CD4-positive, alpha-beta T cell treated with Interleukin-2 at 100 ng/mL for 4 hours (primary cell): ENCODE measurements at regions not wholly inside any gene's neighbourhood (a gene's known extent, or its start where the extent isn't known, plus 50 kb on each side); places are given as distances from the start of the nearest gene placed in this dataset.
"Not testable (repeated sequence)": the region's sequence is repeated elsewhere in the genome, so short reads cannot be mapped to it uniquely, and the experiment has no call there.

Experiments used
- DNase-seq: peaks from one replicate; pipeline ENCODE4 v3.0.0-alpha.2; 2020; ENCODE audit warnings: low spot score

GRCh38 chr6:169101036-169101805 is 152.4 kb downstream of the THBS2 start:
- no peak for DNase-seq

- DNase-seq, result no peak
These were observed 154.0 kb downstream of the THBS2 start for GRCh38 chr6:169099411-169100202.

GRCh38 chr6:169098651-169099050 is 155.0 kb downstream of the THBS2 start:
- not testable (repeated sequence) for DNase-seq

DNA sequence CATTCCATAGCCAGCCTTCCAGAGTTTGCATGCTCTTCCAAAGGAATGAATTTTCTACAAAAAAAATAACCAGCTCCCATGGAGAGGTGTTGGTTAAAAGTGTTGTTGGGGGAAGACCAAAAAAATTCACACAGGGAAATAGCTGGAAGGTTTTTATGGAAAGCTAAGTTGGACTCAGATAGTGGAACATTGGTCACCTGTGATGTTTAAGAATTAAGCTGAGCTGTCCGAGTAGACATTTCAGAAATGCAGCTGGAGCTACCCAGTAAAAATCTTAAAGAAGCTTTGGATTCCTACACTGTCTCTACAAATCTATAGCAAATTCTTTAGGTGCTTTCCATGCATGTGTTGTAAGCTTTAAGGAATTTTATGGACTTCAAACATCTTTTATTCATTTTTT is 155.5 kb downstream of the THBS2 start:
- no peak for DNase-seq

DNA sequence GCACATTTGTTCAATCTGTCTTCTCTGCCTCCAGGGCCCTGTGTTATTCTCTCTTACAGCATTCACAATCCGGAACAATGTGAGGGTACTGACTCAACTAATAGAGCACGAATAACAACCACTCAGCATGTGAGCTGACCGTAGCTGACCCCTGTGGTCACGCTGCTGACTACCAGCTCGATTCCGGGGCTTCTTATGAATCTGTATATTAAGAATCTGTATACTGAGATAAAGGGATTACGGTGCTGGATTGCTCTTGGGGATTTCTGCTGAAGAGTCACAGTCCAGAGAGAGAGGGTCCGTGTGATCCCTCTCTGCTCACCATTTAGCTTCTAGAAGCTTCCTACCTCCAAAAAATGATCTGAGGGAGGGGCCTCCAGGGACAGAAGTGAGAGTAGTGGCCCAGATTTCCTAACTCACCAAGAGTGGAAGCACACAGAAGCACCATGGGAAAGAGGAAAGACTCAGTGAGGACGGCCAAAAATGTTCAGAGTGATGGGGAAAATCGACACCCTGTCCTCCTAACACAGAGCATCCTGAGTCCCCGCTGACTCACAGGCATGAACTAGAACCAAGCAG is 156.2 kb downstream of the THBS2 start:
- no peak for DNase-seq

DNA sequence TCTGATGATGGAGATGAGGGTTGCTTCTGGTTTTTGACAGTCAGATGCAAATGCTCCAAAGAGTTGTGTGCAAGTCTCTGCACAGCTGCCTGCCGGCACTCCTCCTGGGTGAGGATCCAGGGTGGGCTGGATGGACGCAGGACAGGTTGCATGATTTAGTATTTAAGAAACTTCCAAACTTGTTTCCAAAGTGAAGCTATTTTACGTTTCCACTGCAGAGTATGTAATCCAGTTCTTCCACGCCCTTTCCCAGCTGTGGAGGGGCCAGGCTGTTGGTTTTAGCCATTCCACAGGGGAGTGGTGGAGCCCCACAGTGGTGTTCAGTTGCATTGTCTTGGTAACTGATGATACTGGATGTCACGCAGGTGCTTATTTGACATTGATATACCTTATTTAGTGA is 157.3 kb downstream of the THBS2 start:
- DNase-seq, result no peak

GRCh38 chr6:169095153-169095552 is 158.5 kb downstream of the THBS2 start:
- DNase-seq, result no peak

DNA sequence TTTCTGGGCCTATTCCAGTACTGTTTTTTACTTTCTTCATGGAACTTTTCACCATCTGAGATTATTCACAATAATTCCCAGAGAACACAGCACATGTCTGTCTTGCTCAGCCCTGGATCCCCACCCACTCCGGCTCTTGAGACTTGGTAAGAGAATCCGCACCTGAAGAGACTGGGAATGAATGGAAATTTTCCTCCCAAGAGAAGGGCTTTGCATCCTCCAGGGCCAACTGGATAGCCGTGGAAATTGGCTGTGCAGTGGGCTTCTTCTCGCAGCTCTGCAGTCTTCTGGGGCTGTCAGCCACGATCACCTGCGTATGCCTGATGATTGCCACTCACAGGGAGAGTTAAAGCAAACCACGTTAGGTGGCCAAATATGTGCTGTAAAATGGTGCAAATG is 159.1 kb downstream of the THBS2 start:
- DNase-seq, result no peak

- DNase-seq, result no peak
These were observed 159.7 kb downstream of the THBS2 start for GRCh38 chr6:169093770-169094551.

- no peak for DNase-seq
These were observed 160.5 kb downstream of the THBS2 start for GRCh38 chr6:169093066-169093723.

- no peak for DNase-seq
These were observed 161.3 kb downstream of the THBS2 start for GRCh38 chr6:169092375-169092774.

GRCh38 chr6:169090514-169091127 is 163.0 kb downstream of the THBS2 start:
- not testable (repeated sequence) for DNase-seq

DNA sequence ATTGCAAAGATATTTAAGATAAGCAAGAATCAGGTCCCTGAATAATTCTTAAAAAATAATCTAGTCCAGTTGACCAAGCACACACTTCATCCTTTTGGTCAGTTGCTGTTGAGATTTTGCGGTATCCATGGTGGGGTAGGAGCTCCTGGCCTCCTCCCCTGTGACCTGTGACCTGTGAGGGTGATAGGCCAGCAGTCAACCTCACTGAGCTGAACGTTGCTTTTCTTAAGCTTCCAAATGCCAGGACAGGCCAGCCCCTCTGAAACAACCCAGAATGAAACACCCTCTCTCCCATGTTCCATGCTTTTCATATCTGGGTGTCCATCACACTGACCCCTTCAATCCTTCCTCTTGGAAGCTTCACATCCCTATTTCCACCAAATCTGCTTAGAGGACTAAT is 164.9 kb downstream of the THBS2 start:
- DNase-seq, result no peak

- no peak for DNase-seq
These were observed 166.1 kb downstream of the THBS2 start for GRCh38 chr6:169087443-169088041.

DNA sequence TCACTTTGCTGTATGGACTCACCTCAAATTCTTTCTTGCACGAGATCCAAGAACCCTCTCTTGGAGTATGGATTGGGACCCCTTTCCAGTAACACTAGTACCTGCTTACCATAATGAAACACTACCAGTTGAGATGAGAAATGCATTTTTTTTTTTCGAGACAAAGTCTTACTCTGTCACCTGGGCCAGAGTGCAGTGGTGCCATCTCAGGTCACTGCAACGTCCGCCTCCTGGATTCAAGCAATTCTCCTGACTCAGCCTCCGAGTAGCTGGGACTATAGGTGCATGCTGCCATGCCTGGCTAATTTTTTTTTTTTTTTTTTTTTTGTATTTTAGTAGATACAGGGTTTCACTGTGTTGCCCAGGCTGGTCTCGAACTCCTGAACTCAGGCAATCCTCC is 167.0 kb downstream of the THBS2 start:
- not testable (repeated sequence) for DNase-seq

DNA sequence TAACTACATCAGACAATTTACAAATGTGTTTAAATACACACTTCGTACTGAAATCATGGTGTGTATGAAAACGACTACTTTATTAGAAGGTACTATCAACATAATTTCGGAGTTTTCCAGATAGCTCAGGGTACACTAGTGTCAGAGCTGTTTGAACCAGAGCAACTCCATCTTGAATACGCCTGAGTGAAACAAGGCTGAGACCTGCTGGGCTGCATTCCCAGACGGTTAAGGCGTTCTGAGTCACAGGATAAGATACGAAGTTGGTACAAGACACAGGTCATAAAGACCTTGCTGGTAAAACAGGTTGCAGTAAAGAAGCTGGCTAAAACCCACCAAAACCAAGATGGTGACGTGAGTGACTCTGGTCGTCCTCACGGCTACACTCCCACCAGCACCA is 167.6 kb downstream of the THBS2 start:
- no peak for DNase-seq

- DNase-seq, result no peak
These were observed 168.2 kb downstream of the THBS2 start for GRCh38 chr6:169085466-169085865.

- DNase-seq, result not testable (repeated sequence)
These were observed 169.1 kb downstream of the THBS2 start for GRCh38 chr6:169084557-169084956.

- DNase-seq, result no peak
These were observed 169.6 kb downstream of the THBS2 start for GRCh38 chr6:169084067-169084466.

DNA sequence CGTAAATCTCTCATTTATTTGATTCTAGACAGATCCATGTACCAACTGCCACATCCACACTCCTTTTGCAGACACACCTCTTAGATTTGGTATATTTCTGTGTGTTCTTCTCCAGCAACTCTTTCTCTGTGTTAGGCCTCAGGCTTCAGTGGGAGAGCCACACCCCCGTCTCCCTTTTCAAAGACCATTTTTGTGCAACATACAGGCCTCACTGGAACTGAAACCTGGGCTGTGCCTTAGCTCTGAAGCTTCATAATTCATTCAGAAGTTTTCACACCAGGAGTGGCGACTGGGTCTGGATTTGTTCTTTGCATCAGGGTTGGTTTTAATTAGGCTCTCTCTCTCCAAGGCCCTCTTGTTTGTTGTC is 170.2 kb downstream of the THBS2 start:
- no peak for DNase-seq
